Vagina (tissue), 2 donors: ENCODE measurements at regions not wholly inside any gene's neighbourhood (a gene's known extent, or its start where the extent isn't known, plus 50 kb on each side); places are given as distances from the start of the nearest gene placed in this dataset.

ENCODE experiments used
- CTCF ChIP-seq, 3 experiments: fragments of 450-650 bp in 2 of 3; fragments of 200-600 bp in 1 of 3; sonication (generic) in 1 of 3; IDR thresholded peaks; one replicate each; pipeline ENCODE4 v1.5.1; 2017 to 2019; ENCODE audit warnings: antibody characterized with exemption in 3 of 3, mild to moderate bottlenecking in 2 of 3, moderate library complexity in 2 of 3
- POLR2A ChIP-seq, 2 donors: fragments of 450-650 bp; IDR thresholded peaks; one replicate each; pipeline ENCODE4 v1.6.1; 2017; ENCODE audit warnings: antibody characterized with exemption in 2 of 2, mild to moderate bottlenecking in 2 of 2, moderate library complexity in 2 of 2

- TF ChIP-seq POLR2A (IDR thresholded peaks at IDR 0.05): no peak
- no peak for TF ChIP-seq CTCF (IDR thresholded peaks at IDR 0.05)
These were observed 51.7 kb upstream of the SLC27A6 start for GRCh38 chr5:128913551-128913950.
